Spleen (tissue), 11 donors: ENCODE measurements at regions not wholly inside any gene's neighbourhood (a gene's known extent, or its start where the extent isn't known, plus 50 kb on each side); places are given as distances from the start of the nearest gene placed in this dataset.

ENCODE experiments used
- DNase-seq: peaks from one replicate; pipeline ENCODE4 v3.0.0-alpha.2; 2020
- H3K27ac ChIP-seq, 8 donors: fragments of 200-600 bp; sonication (generic) in 7 of 8; 1 replicate in 4 of 8; 2 replicates in 4 of 8; pipeline versions ENCODE4 v1.5.0 to v1.8.0; 2016 to 2021; ENCODE audit warnings: inconsistent platforms in 4 of 8, mild to moderate bottlenecking in 4 of 8, moderate library complexity in 1 of 8
- H3K27me3 ChIP-seq, 7 donors: fragments of 200-600 bp; sonication (generic) in 6 of 7; replicated peaks in 1 of 7; 1 replicate in 4 of 7; 2 replicates in 3 of 7; pipeline versions ENCODE4 v1.5.0 to v1.8.0; 2016 to 2021; ENCODE audit warnings: inconsistent platforms in 3 of 7, mild to moderate bottlenecking in 1 of 7
- H3K36me3 ChIP-seq, 6 donors: fragments of 200-600 bp; sonication (generic) in 5 of 6; 1 replicate in 4 of 6; 2 replicates in 2 of 6; pipeline versions ENCODE4 v1.5.0 to v1.8.0; 2016 to 2021; ENCODE audit warnings: inconsistent platforms in 2 of 6
- H3K4me1 ChIP-seq, 6 donors: fragments of 200-600 bp; sonication (generic) in 5 of 6; 1 replicate in 3 of 6; 2 replicates in 3 of 6; pipeline versions ENCODE4 v1.5.0 to v1.8.0; 2016 to 2021; ENCODE audit warnings: inconsistent platforms in 3 of 6
- H3K4me3 ChIP-seq, 8 donors: fragments of 200-600 bp; sonication (generic) in 7 of 8; 1 replicate in 4 of 8; 2 replicates in 4 of 8; pipeline versions ENCODE4 v1.5.0 to v1.8.0; 2016 to 2021; ENCODE audit warnings: inconsistent platforms in 4 of 8, mild to moderate bottlenecking in 4 of 8, moderate library complexity in 2 of 8
- H3K9me3 ChIP-seq, 8 donors: fragments of 200-600 bp; sonication (generic) in 7 of 8; 1 replicate in 4 of 8; 2 replicates in 4 of 8; pipeline versions ENCODE4 v1.5.0 to v1.8.0; 2016 to 2021; ENCODE audit warnings: inconsistent platforms in 4 of 8
- POLR2A ChIP-seq, 3 donors: fragments of 450-650 bp; IDR thresholded peaks; one replicate each; pipeline ENCODE4 v1.5.1; 2017; ENCODE audit warnings: antibody characterized with exemption in 3 of 3, mild to moderate bottlenecking in 1 of 3
- POLR2AphosphoS5 ChIP-seq, 3 donors: sonication (generic); formaldehyde crosslinking; IDR thresholded peaks; one replicate each; pipeline ENCODE4 v1.5.1; 2017; ENCODE audit warnings: antibody characterized with exemption in 3 of 3
- WGBS, 5 donors: extraction: QIAGEN DNeasy Blood & Tissue Kit in 3 of 5; methylation state at CpG; one replicate each; pipeline versions ENCODE4 v1.1.5 to v1.1.7; 2013 to 2018; 5-methylcytosine and 5-hydroxymethylcytosine counted together
- intact Hi-C: fragments of 100-400 bp; cut with DNase I; formaldehyde crosslinking; loops from one replicate; pipeline ENCODE4 v1.15.0; 2023; ENCODE audit warnings: low total_unique reads
- TF ChIP-seq, protein P1 (sequence below), 11 experiments: fragments of 200-600 bp in 7 of 11; fragments of 450-650 bp in 4 of 11; sonication (generic) in 4 of 11; IDR thresholded peaks in 8 of 11; conservative IDR thresholded peaks in 3 of 11; 1 replicate in 7 of 11; 2 replicates in 4 of 11; pipeline versions ENCODE4 v1.4.0 to v1.8.0; 2016 to 2021; ENCODE audit warnings: antibody characterized with exemption in 11 of 11, inconsistent platforms in 4 of 11, mild to moderate bottlenecking in 1 of 11
- donor health status: healthy with polysubstance abuse.
- donor health status: DM: no; HTN: no; CAD: no; lungs with moderate emphysema.
- donor health status: DM: no; HTN: no; CAD: no.
- donor health status: Bipolar disorder and iron deficiency.
- donor health status: healthy.
- donor health status: DM: no; HTN: no; CAD: no.
- donor health status: DM: yes; HTN: yes; CAD: no.

DNA sequence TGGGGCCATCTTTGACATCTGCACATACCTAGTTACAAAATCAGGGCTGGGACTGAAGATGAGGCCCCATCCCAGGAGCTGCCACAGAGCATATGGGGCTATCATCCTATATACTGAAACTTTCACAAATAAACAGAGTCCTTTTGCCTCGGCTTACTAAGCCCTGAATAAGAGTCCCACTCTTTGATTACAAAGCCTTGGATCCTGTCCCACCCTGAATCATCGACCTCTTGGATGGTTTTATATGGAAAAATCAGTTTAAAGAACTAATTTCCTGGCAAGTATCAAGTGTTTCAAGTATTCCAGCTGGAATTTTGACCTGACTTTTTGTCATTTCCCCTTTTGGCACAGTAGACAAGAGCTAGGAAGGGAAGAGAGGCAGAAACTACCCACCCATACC is 331.3 kb upstream of the FRG2C start:
- Histone ChIP-seq H3K4me1 (peaks cover 0 to 18% (median 7%) of the 10 kb centered on the region in 6 donors), H3K36me3 (no peaks in the 10 kb centered on the region), H3K27ac (peak overlapping the region in 1 of 8 donors; percentile 1), H3K27me3 (peaks cover 0 to 15% (median 0%) of the 10 kb centered on the region in 7 donors), H3K4me3 (no peak overlapping the region), H3K9me3 (no peaks in the 10 kb centered on the region)
- intact Hi-C loops, result no loop called here
- 15 to 60% (median 43%) methylated on average over 2 of the region's 2 CpGs for WGBS, 5 donors
- TF ChIP-seq POLR2A (IDR thresholded peaks at IDR 0.05), result no peak
- no peak for TF ChIP-seq POLR2AphosphoS5 (IDR thresholded peaks at IDR 0.05)
- TF ChIP-seq, protein P1, sequence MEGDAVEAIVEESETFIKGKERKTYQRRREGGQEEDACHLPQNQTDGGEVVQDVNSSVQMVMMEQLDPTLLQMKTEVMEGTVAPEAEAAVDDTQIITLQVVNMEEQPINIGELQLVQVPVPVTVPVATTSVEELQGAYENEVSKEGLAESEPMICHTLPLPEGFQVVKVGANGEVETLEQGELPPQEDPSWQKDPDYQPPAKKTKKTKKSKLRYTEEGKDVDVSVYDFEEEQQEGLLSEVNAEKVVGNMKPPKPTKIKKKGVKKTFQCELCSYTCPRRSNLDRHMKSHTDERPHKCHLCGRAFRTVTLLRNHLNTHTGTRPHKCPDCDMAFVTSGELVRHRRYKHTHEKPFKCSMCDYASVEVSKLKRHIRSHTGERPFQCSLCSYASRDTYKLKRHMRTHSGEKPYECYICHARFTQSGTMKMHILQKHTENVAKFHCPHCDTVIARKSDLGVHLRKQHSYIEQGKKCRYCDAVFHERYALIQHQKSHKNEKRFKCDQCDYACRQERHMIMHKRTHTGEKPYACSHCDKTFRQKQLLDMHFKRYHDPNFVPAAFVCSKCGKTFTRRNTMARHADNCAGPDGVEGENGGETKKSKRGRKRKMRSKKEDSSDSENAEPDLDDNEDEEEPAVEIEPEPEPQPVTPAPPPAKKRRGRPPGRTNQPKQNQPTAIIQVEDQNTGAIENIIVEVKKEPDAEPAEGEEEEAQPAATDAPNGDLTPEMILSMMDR (IDR thresholded peaks at IDR 0.05 in 8 of 11, conservative IDR thresholded peaks at IDR 0.05 in 3 of 11), result no peak
- DNase-seq, result no peak

DNA sequence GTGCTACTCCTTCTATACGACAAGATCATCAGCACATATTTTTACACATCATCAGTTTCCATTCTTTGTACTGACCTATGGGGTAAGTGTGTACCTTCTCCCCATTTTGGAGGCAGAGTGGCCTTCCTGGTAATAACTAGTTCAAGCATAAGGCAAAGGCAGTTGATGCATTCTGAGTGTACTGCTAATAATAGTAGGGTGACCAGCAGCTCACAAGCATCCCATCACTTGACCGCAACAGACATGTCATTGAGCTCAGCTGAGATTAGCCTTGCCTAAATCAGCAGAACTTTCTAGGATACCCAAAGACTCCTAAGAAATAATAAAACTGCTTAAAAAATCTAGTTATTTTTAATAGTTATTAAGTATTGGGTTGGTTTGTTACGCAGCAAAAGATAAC is 329.8 kb upstream of the FRG2C start:
- no peaks in the 10 kb centered on the region for H3K9me3 ChIP-seq
- H3K4me3 ChIP-seq, result no peak overlapping the region
- no peak overlapping the region for H3K27ac ChIP-seq
- TF ChIP-seq POLR2AphosphoS5 (IDR thresholded peaks at IDR 0.05) (no peak), POLR2A (IDR thresholded peaks at IDR 0.05) (no peak)
- TF ChIP-seq, protein P1 (IDR thresholded peaks at IDR 0.05 in 8 of 11, conservative IDR thresholded peaks at IDR 0.05 in 3 of 11), result no peak
- intact Hi-C loops, result no loop called here
- H3K27me3 ChIP-seq, result no peaks in the 10 kb centered on the region
- WGBS, 5 donors, result 87 to 94% (median 90%) methylated on average over 3 of the region's 3 CpGs
- peaks cover 0 to 18% (median 7%) of the 10 kb centered on the region in 6 donors for H3K4me1 ChIP-seq
- H3K36me3 ChIP-seq, result no peaks in the 10 kb centered on the region
- no peak for DNase-seq

DNA sequence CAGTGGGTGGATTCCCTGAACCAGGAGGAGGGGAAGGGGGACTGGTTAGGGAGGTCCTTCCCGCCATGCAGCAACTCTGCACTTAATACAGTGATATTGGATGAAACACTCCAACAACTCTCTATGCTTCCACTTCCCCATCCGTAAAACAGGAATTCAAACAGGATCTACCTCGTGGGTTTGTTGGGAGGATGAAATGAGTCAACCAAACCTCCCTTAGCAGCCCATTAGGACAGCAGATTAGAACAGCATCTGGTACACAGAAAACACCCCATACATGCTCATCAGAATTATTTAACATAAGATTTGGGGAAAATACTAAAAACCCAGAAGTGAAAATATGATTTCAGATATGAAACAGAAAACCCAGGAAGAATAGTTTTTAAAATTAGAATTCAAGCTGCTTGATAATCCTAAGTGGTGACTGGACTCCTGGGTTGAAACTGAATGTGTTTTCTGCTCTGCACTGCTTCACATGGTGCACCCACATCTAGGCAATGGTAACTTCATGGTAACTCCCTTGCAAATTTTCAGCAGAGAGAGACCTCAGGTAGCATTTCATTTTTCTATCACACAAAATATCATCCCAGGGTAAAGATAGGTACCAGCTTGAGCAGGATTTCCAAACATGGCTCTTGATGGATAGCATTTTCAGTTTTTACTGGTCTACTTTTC is 326.8 kb upstream of the FRG2C start:
- no peak for DNase-seq
- no peak for TF ChIP-seq POLR2A (IDR thresholded peaks at IDR 0.05)
- TF ChIP-seq POLR2AphosphoS5 (IDR thresholded peaks at IDR 0.05), result no peak
- TF ChIP-seq, protein P1 (IDR thresholded peaks at IDR 0.05 in 8 of 11, conservative IDR thresholded peaks at IDR 0.05 in 3 of 11), result no peak
- no peak overlapping the region for H3K4me3 ChIP-seq
- H3K36me3 ChIP-seq, result no peaks in the 10 kb centered on the region
- peaks cover 0 to 25% (median 8%) of the 10 kb centered on the region in 6 donors for H3K4me1 ChIP-seq
- intact Hi-C loops, result no loop called here
- H3K27me3 ChIP-seq, result no peaks in the 10 kb centered on the region
- 66 to 76% (median 68%) methylated on average over 3 of the region's 3 CpGs for WGBS, 5 donors
- no peak overlapping the region for H3K27ac ChIP-seq
- H3K9me3 ChIP-seq, result no peaks in the 10 kb centered on the region

DNA sequence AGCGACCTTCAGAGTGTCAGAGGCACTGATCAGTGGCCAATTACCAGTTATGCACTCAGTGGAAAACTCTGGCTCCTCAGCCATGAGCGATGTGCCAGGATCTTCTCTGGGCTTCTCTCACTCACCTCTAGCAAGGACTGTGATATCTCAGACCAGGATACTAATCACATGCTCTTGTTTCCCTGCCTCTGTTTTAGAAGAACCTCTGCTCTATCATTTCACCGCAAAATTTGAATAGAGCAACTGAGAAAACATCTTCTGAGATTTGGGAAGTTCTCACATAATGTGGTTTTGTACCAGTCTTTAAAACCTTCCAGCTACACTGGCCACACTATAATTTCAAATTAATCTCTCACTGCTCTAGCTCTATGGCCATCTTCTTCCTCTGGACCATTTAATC is 325.8 kb upstream of the FRG2C start:
- Histone ChIP-seq H3K27ac (no peak overlapping the region), H3K4me3 (no peak overlapping the region), H3K36me3 (no peaks in the 10 kb centered on the region), H3K4me1 (peaks cover 0 to 15% (median under 1%) of the 10 kb centered on the region in 6 donors), H3K9me3 (no peaks in the 10 kb centered on the region), H3K27me3 (no peaks in the 10 kb centered on the region)
- intact Hi-C loops, result no loop called here
- WGBS, 5 donors, result 81 to 91% (median 88%) methylated on average over 3 of the region's 3 CpGs
- no peak for DNase-seq
- TF ChIP-seq POLR2A (IDR thresholded peaks at IDR 0.05), result no peak
- TF ChIP-seq, protein P1 (IDR thresholded peaks at IDR 0.05 in 8 of 11, conservative IDR thresholded peaks at IDR 0.05 in 3 of 11), result no peak
- no peak for TF ChIP-seq POLR2AphosphoS5 (IDR thresholded peaks at IDR 0.05)
